ENCODE measurements at regions not wholly inside any gene's neighbourhood (a gene's known extent, or its start where the extent isn't known, plus 50 kb on each side); places are given as distances from the start of the nearest gene placed in this dataset.
"Not testable (repeated sequence)": the region's sequence is repeated elsewhere in the genome, so short reads cannot be mapped to it uniquely, and the experiment has no call there.

GRCh38 chrX:465418-466215 lies 78.9 kb upstream of the PPP2R3B start:
- peak; percentile 27 for DNase-seq
- Mint-ChIP-seq H3K4me1 (no peaks in the 10 kb centered on the region), H3K27me3 (ENCODE audit: insufficient read depth) (no peaks in the 10 kb centered on the region), H3K27ac (no peak overlapping the region), H3K36me3 (ENCODE audit: low read depth) (no peaks in the 10 kb centered on the region), H3K9me3 (peaks cover 7% of the 10 kb centered on the region), H3K4me3 (no peak overlapping the region)
- Histone ChIP-seq H3K27me3 (ENCODE audit: control insufficient read depth, insufficient read depth, low read length, poor library complexity, severe bottlenecking) (no peaks in the 10 kb centered on the region), H3K36me3 (ENCODE audit: control insufficient read depth, insufficient read depth, low read length) (no peaks in the 10 kb centered on the region), H3K9me3 (ENCODE audit: control insufficient read depth, low read length) (no peaks in the 10 kb centered on the region), H3K9ac (ENCODE audit: extremely low read depth, low read length, poor library complexity, severe bottlenecking) (no peak overlapping the region), H3K4me3 (ENCODE audit: low read length) (no peak overlapping the region), H3K4me1 (ENCODE audit: control insufficient read depth, insufficient read depth, low read length) (no peaks in the 10 kb centered on the region), H3K27ac (ENCODE audit: low read depth, low read length) (no peak overlapping the region)
- WGBS, 2 experiments (ENCODE audit: insufficient coverage in 1 of 2, insufficient read length in 1 of 2): 91 to 92% methylated on average over 22 to 32 of the region's 32 CpGs
- TF ChIP-seq CTCF (conservative IDR thresholded peaks at IDR 0.05): no peak

DNA sequence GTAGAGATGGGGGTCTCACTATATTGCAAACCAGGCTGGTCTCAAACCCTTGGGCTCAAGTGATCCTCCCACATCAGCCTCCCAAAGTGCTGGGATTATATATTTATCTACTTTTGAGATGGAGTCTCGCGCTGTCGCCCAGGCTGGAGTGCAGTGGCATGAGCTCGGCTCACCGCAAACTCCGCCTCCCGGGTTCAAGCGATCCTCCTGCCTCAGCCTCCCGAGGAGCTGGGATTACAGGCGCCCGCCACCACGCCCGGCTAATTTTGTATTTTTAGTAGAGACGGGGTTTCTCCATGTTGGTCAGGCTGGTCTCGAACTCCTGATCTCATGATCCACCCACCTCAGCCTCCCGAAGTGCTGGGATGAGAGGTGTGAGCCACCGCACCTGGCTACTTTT lies 80.1 kb upstream of the PPP2R3B start:
- not testable (repeated sequence) for H3K4me1 ChIP-seq (ENCODE audit: control insufficient read depth, insufficient read depth, low read length); H3K4me3 ChIP-seq (ENCODE audit: low read length); H3K4me3 Mint-ChIP-seq; H3K9me3 ChIP-seq (ENCODE audit: control insufficient read depth, low read length); H3K27me3 Mint-ChIP-seq (ENCODE audit: insufficient read depth); H3K27ac Mint-ChIP-seq; H3K27ac ChIP-seq (ENCODE audit: low read depth, low read length); H3K9ac ChIP-seq (ENCODE audit: extremely low read depth, low read length, poor library complexity, severe bottlenecking); H3K36me3 ChIP-seq (ENCODE audit: control insufficient read depth, insufficient read depth, low read length); H3K36me3 Mint-ChIP-seq (ENCODE audit: low read depth); H3K4me1 Mint-ChIP-seq; H3K9me3 Mint-ChIP-seq; H3K27me3 ChIP-seq (ENCODE audit: control insufficient read depth, insufficient read depth, low read length, poor library complexity, severe bottlenecking)
- peak; percentile 4 for DNase-seq
- WGBS, 2 experiments (ENCODE audit: insufficient coverage in 1 of 2, insufficient read length in 1 of 2): 92 to 93% methylated on average over 13 to 17 of the region's 17 CpGs

DNA sequence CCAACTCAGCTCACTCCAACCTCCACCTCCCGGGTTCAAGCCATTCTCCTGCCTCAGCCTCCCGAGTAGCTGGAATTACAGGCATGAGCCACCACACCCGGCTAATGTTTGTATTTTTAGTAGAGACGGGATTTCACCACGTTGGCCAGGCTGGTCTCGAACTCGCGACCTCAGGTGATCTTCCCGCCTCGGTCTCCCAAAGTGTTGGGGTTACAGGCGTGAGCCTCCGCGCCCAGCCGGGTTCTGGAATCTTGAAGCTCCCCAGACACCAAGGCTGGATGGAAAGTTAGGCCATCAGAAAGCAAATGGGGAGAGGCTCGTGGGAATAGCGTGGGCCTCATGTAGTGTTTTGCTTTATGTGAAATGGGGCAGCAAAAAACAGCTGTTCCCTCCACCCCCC lies 81.0 kb upstream of the PPP2R3B start:
- not testable (repeated sequence) for H3K27ac Mint-ChIP-seq; H3K36me3 Mint-ChIP-seq (ENCODE audit: low read depth); H3K4me3 ChIP-seq (ENCODE audit: low read length); H3K4me1 ChIP-seq (ENCODE audit: control insufficient read depth, insufficient read depth, low read length); H3K27me3 ChIP-seq (ENCODE audit: control insufficient read depth, insufficient read depth, low read length, poor library complexity, severe bottlenecking); H3K4me3 Mint-ChIP-seq; H3K9me3 Mint-ChIP-seq; H3K27ac ChIP-seq (ENCODE audit: low read depth, low read length); H3K27me3 Mint-ChIP-seq (ENCODE audit: insufficient read depth); H3K4me1 Mint-ChIP-seq; H3K9me3 ChIP-seq (ENCODE audit: control insufficient read depth, low read length); H3K36me3 ChIP-seq (ENCODE audit: control insufficient read depth, insufficient read depth, low read length); H3K9ac ChIP-seq (ENCODE audit: extremely low read depth, low read length, poor library complexity, severe bottlenecking)
- 93 to 96% methylated on average over 14 to 16 of the region's 16 CpGs for WGBS, 2 experiments (ENCODE audit: insufficient coverage in 1 of 2, insufficient read length in 1 of 2)
- peak; percentile 10 for DNase-seq

DNA sequence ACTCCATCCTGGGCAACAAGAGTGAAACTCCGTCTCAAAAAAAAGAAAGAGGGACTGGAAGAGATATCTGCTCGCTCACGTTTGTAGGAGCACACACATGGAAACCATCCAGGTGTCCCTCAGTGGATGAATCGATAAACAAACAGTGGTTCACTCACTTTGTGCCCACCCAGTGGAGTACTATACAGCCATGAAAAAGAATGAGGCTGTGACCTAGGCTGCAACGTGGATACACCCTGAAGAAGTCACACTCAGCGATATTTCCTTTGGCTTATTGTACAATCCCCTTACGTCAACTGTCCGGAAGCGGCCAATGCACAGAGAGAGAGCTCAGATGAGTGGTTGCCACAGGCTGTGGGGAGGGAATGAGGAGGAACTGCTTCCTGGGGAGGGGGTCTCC lies 82.3 kb upstream of the PPP2R3B start:
- H3K4me3 Mint-ChIP-seq: no peak overlapping the region
- Histone ChIP-seq H3K27me3 (ENCODE audit: control insufficient read depth, insufficient read depth, low read length, poor library complexity, severe bottlenecking) (no peaks in the 10 kb centered on the region), H3K4me1 (ENCODE audit: control insufficient read depth, insufficient read depth, low read length) (no peaks in the 10 kb centered on the region), H3K9ac (ENCODE audit: extremely low read depth, low read length, poor library complexity, severe bottlenecking) (no peak overlapping the region), H3K36me3 (ENCODE audit: control insufficient read depth, insufficient read depth, low read length) (no peaks in the 10 kb centered on the region), H3K9me3 (ENCODE audit: control insufficient read depth, low read length) (no peaks in the 10 kb centered on the region), H3K4me3 (ENCODE audit: low read length) (no peak overlapping the region), H3K27ac (ENCODE audit: low read depth, low read length) (no peak overlapping the region)
- no peak for DNase-seq
- H3K4me1 Mint-ChIP-seq: peaks cover 4% of the 10 kb centered on the region
- 91 to 93% methylated on average over 6 to 9 of the region's 9 CpGs for WGBS, 2 experiments (ENCODE audit: insufficient coverage in 1 of 2, insufficient read length in 1 of 2)
- TF ChIP-seq CTCF (conservative IDR thresholded peaks at IDR 0.05): no peak
- peaks cover 3% of the 10 kb centered on the region for H3K27me3 Mint-ChIP-seq (ENCODE audit: insufficient read depth)
- peaks cover 10% of the 10 kb centered on the region for H3K9me3 Mint-ChIP-seq
- no peaks in the 10 kb centered on the region for H3K36me3 Mint-ChIP-seq (ENCODE audit: low read depth)
- H3K27ac Mint-ChIP-seq: no peak overlapping the region

All from endodermal cell (in vitro differentiated cells).